ENCODE measurements at regions not wholly inside any gene's neighbourhood (a gene's known extent, or its start where the extent isn't known, plus 50 kb on each side); places are given as distances from the start of the nearest gene placed in this dataset.

DNA sequence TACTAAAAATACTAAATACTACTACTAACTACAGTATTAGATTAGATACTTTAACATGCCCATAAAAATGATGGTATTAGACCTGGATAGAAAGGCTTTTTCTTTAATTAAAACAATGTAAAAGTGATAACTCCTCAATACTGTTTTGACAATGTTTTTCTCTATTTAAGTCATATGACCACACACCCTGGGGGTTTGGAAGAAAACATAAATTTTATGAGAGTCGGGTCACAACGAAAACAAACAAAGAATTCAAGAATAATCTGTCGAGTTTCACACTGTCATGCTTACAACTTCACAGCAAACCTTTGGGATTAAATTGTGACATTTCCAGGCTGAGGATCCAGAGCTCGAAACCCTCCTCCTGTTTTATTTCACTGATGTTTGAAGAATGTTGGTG is 107.4 kb upstream of the SOX4 start:
- no peaks in the 10 kb centered on the region for H3K27me3 ChIP-seq (ENCODE audit: insufficient read depth, poor library complexity, severe bottlenecking)
- no peak for DNase-seq (ENCODE audit: low read depth in 1 of 2, low spot score in 1 of 2)
- TF ChIP-seq POLR2AphosphoS5 (IDR thresholded peaks at IDR 0.05; ENCODE audit: low read depth) (no peak), SPI1 (IDR thresholded peaks at IDR 0.05; ENCODE audit: borderline replicate concordance, low read depth) (no peak)
- TF ChIP-seq, protein P1, sequence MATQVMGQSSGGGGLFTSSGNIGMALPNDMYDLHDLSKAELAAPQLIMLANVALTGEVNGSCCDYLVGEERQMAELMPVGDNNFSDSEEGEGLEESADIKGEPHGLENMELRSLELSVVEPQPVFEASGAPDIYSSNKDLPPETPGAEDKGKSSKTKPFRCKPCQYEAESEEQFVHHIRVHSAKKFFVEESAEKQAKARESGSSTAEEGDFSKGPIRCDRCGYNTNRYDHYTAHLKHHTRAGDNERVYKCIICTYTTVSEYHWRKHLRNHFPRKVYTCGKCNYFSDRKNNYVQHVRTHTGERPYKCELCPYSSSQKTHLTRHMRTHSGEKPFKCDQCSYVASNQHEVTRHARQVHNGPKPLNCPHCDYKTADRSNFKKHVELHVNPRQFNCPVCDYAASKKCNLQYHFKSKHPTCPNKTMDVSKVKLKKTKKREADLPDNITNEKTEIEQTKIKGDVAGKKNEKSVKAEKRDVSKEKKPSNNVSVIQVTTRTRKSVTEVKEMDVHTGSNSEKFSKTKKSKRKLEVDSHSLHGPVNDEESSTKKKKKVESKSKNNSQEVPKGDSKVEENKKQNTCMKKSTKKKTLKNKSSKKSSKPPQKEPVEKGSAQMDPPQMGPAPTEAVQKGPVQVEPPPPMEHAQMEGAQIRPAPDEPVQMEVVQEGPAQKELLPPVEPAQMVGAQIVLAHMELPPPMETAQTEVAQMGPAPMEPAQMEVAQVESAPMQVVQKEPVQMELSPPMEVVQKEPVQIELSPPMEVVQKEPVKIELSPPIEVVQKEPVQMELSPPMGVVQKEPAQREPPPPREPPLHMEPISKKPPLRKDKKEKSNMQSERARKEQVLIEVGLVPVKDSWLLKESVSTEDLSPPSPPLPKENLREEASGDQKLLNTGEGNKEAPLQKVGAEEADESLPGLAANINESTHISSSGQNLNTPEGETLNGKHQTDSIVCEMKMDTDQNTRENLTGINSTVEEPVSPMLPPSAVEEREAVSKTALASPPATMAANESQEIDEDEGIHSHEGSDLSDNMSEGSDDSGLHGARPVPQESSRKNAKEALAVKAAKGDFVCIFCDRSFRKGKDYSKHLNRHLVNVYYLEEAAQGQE (IDR thresholded peaks at IDR 0.05; ENCODE audit: insufficient replicate concordance, low read depth): no peak

GRCh38 chr6:21489826-21490225 is 103.7 kb upstream of the SOX4 start:
- TF ChIP-seq GABPA (IDR thresholded peaks at IDR 0.05; ENCODE audit: low read depth) (no peak), CTCF (IDR thresholded peaks at IDR 0.05; ENCODE audit: insufficient read depth, low read length) (no peak), POLR2AphosphoS5 (IDR thresholded peaks at IDR 0.05; ENCODE audit: low read depth) (no peak), SPI1 (IDR thresholded peaks at IDR 0.05; ENCODE audit: borderline replicate concordance, low read depth) (no peak)
- TF ChIP-seq, protein P1 (IDR thresholded peaks at IDR 0.05; ENCODE audit: insufficient replicate concordance, low read depth): no peak
- Histone ChIP-seq H3K4me3 (replicated peaks; ENCODE audit: insufficient read depth, low read length) (no peak overlapping the region), H3K27ac (replicated peaks) (no peak overlapping the region), H3K27me3 (ENCODE audit: insufficient read depth, poor library complexity, severe bottlenecking) (no peaks in the 10 kb centered on the region)
- no peak for DNase-seq (ENCODE audit: low read depth in 1 of 2, low spot score in 1 of 2)

More for the DNA sequence above, 107.4 kb upstream of the SOX4 start:
- H3K4me3 ChIP-seq (replicated peaks; ENCODE audit: insufficient read depth, low read length): no peak overlapping the region
- H3K27ac ChIP-seq (replicated peaks): no peak overlapping the region

- no peaks in the 10 kb centered on the region for H3K27me3 ChIP-seq (ENCODE audit: insufficient read depth, poor library complexity, severe bottlenecking)
- TF ChIP-seq CTCF (IDR thresholded peaks at IDR 0.05; ENCODE audit: insufficient read depth, low read length): no peak
- TF ChIP-seq, protein P1 (IDR thresholded peaks at IDR 0.05; ENCODE audit: insufficient replicate concordance, low read depth): no peak
- TF ChIP-seq POLR2AphosphoS5 (IDR thresholded peaks at IDR 0.05; ENCODE audit: low read depth): no peak
- no peak for TF ChIP-seq GABPA (IDR thresholded peaks at IDR 0.05; ENCODE audit: low read depth)
- no peak for TF ChIP-seq SPI1 (IDR thresholded peaks at IDR 0.05; ENCODE audit: borderline replicate concordance, low read depth)
- no peak overlapping the region for H3K27ac ChIP-seq (replicated peaks)
- no peak overlapping the region for H3K4me3 ChIP-seq (replicated peaks; ENCODE audit: insufficient read depth, low read length)
- no peak for DNase-seq (ENCODE audit: low read depth in 1 of 2, low spot score in 1 of 2)
Measured at GRCh38 chr6:21491955-21492354, 101.6 kb upstream of the SOX4 start.

Measured in HL-60 (cell line).